Caco-2 (cell line): ENCODE measurements at regions not wholly inside any gene's neighbourhood (a gene's known extent, or its start where the extent isn't known, plus 50 kb on each side); places are given as distances from the start of the nearest gene placed in this dataset.

Source experiments
- BruUV-seq: library from RNA; stranded (reverse); fragments of 400-500 nt; replicated peaks from 2 replicates; lab custom pipeline; 2021; lab: Mats Ljungman, UMichigan
- CTCF ChIA-PET: fragments of 300-600 bp; sonication (Branson Sonifier 250); formaldehyde crosslinking; loops from one replicate; lab custom pipeline; 2022; ENCODE audit warnings: antibody characterized with exemption; lab: Charles Lee
- POLR2A ChIA-PET: fragments of 300-600 bp; sonication (Branson Sonifier 250); formaldehyde crosslinking; loops from one replicate; lab custom pipeline; 2022; ENCODE audit warnings: antibody characterized with exemption; lab: Charles Lee
- DNase-seq, 2 experiments: peaks; one replicate each; pipeline versions ENCODE4 v3.0.0 to v3.0.0-alpha.2; 2020 to 2022
- H3K27me3 ChIP-seq: replicated peaks from 2 replicates; pipeline ENCODE4 v1.6.0; 2011; ENCODE audit warnings: low read length; ENCODE audit not compliant: control insufficient read depth, insufficient read depth
- H3K36me3 ChIP-seq: 2 replicates; pipeline ENCODE4 v1.5.1; 2011; ENCODE audit warnings: low read length; ENCODE audit not compliant: control insufficient read depth, insufficient read depth
- H3K4me1 ChIP-seq: fragments of 250-450 bp; sonication (Bioruptor Pico); 2 replicates; pipeline ENCODE4 v1.5.1; 2020; ENCODE audit warnings: mild to moderate bottlenecking
- H3K4me3 ChIP-seq: 2 replicates; pipeline ENCODE4 v1.5.1; 2011; ENCODE audit warnings: low read depth, mild to moderate bottlenecking, control low read depth, low read length
- H3K9me3 ChIP-seq: fragments of 250-450 bp; sonication (Bioruptor Pico); 2 replicates; pipeline ENCODE4 v1.5.1; 2020; ENCODE audit warnings: mild to moderate bottlenecking, moderate library complexity
- H3K27ac Mint-ChIP-seq: one replicate; pipeline ENCODE4 v1.8.0; 2022; ENCODE audit warnings: mixed read lengths; ENCODE audit not compliant: unreplicated experiment
- H3K27me3 Mint-ChIP-seq: one replicate; pipeline ENCODE4 v1.8.0; 2022; ENCODE audit warnings: mixed read lengths; ENCODE audit not compliant: insufficient read depth, unreplicated experiment
- H3K36me3 Mint-ChIP-seq: one replicate; pipeline ENCODE4 v1.8.0; 2022; ENCODE audit warnings: mild to moderate bottlenecking, mixed read lengths; ENCODE audit not compliant: insufficient read depth, unreplicated experiment
- H3K4me1 Mint-ChIP-seq: one replicate; pipeline ENCODE4 v1.8.0; 2022; ENCODE audit warnings: low read depth, mixed read lengths; ENCODE audit not compliant: unreplicated experiment
- H3K4me3 Mint-ChIP-seq: one replicate; pipeline ENCODE4 v1.8.0; 2022; ENCODE audit warnings: mild to moderate bottlenecking, moderate library complexity, mixed read lengths; ENCODE audit not compliant: unreplicated experiment
- H3K9me3 Mint-ChIP-seq: one replicate; pipeline ENCODE4 v1.8.0; 2022; ENCODE audit warnings: mixed read lengths; ENCODE audit not compliant: unreplicated experiment
- intact Hi-C: fragments of 100-400 bp; cut with micrococcal nuclease; formaldehyde crosslinking; loops from one replicate; pipeline ENCODE4 v1.10.0; 2022; ENCODE audit not compliant: unreplicated experiment
- TF ChIP-seq, protein P1 (sequence below), 2 experiments: fragments of 200-600 bp in 1 of 2; IDR thresholded peaks; 1 replicate in 1 of 2; 2 replicates in 1 of 2; pipeline versions ENCODE4 v1.5.1 to v1.8.0; 2011 to 2022; ENCODE audit warnings: antibody characterized with exemption in 1 of 2, control low read depth in 1 of 2, inconsistent platforms in 1 of 2, low read depth in 1 of 2, low read length in 1 of 2, mild to moderate bottlenecking in 1 of 2, moderate library complexity in 1 of 2; ENCODE audit not compliant: insufficient read depth in 1 of 2, severe bottlenecking in 1 of 2, unreplicated experiment in 1 of 2

DNA sequence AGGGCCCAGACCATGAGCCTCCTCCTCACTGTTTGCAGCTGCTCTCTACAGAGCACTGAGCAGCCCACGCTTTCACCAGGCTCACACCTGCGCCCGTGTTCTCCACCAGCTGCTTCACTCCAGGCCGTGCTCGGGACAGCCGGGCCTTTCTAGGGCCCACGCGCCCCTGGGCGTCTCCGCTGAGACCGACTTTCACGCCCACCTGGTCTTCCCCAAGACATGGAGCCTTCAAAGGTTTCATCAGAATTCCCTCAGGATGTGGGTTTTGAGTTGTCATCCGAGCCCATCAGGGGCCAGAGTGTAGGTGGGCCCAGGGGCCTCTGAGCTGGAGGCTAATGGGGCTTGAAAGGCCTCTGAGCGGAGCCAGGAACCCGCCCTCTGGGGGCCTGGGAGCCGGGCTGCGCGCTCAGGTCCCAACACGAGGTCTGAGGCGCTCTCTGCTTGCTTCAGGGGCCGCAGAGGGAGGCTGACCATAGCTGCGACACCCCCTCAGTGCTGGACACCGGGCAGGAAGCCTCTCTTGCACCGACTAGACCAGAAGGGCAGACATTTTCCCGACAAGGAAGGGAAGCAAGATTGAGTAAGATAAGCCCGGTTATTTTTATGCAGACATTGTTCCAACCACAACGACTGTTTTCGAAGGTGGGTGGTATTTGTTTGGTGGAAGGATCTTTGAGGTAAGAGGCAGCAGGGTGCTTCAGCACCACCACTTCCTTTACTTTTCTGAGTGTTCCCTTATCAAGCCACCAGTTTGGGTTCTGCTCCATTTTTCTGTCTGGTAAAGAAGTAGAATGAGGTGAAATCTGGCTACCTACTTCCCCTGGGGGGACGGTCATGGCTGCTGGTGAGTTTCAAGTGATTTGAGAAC is 125.0 kb upstream of the FUT8 start:
- Histone ChIP-seq H3K4me1 (peaks cover 7% of the 10 kb centered on the region; the same call in 1 of the 2 replicates), H3K36me3 (no peaks in the 10 kb centered on the region), H3K4me3 (no peak overlapping the region), H3K9me3 (no peaks in the 10 kb centered on the region), H3K27me3 (no peaks in the 10 kb centered on the region)
- POLR2A ChIA-PET: no interaction called here
- TF ChIP-seq, protein P1, sequence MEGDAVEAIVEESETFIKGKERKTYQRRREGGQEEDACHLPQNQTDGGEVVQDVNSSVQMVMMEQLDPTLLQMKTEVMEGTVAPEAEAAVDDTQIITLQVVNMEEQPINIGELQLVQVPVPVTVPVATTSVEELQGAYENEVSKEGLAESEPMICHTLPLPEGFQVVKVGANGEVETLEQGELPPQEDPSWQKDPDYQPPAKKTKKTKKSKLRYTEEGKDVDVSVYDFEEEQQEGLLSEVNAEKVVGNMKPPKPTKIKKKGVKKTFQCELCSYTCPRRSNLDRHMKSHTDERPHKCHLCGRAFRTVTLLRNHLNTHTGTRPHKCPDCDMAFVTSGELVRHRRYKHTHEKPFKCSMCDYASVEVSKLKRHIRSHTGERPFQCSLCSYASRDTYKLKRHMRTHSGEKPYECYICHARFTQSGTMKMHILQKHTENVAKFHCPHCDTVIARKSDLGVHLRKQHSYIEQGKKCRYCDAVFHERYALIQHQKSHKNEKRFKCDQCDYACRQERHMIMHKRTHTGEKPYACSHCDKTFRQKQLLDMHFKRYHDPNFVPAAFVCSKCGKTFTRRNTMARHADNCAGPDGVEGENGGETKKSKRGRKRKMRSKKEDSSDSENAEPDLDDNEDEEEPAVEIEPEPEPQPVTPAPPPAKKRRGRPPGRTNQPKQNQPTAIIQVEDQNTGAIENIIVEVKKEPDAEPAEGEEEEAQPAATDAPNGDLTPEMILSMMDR (IDR thresholded peaks at IDR 0.05; ENCODE audit: insufficient read depth in 1 of 2, low read depth in 1 of 2, low read length in 1 of 2, severe bottlenecking in 1 of 2, unreplicated experiment in 1 of 2): no peak
- BruUV-seq: no TSS peak
- Mint-ChIP-seq H3K9me3 (no peaks in the 10 kb centered on the region), H3K27ac (no peak overlapping the region), H3K27me3 (no peaks in the 10 kb centered on the region), H3K4me3 (no peak overlapping the region), H3K36me3 (no peaks in the 10 kb centered on the region), H3K4me1 (peaks cover 16% of the 10 kb centered on the region)
- intact Hi-C loops: loop anchor here (2.0 to 5.0 kb wide), 2 partner anchors 61 to 125 kb away; partner anchors contain the start of gene FUT8
- CTCF ChIA-PET: interaction anchor here (1.5 kb wide), 1 partner anchor 125 kb away, joined by 28 read pairs; the partner anchor contains the start of gene FUT8
- no peak for DNase-seq

DNA sequence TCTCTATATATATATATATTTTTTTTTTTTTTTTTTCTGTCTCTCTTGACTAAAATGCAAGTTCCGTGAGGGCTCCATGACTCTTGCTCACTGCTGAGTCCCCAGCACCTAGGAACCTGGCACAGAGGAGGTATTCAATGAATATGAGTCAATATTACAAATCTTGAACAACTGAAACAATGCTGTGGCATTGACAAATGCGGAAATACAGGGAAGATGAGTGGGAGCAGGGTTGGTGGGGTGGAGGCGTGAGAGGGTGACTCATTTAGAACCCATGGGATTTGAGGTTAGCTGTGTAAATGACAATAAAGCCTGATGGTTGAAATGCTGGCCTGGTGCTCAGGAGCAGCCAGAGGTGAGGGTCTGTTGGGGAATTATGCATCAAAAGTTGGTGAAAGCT is 121.7 kb upstream of the FUT8 start:
- Mint-ChIP-seq H3K4me1 (peaks cover 16% of the 10 kb centered on the region), H3K4me3 (no peak overlapping the region), H3K27me3 (no peaks in the 10 kb centered on the region), H3K9me3 (no peaks in the 10 kb centered on the region), H3K36me3 (no peaks in the 10 kb centered on the region), H3K27ac (peak overlapping the region; percentile 37)
- POLR2A ChIA-PET: no interaction called here
- Histone ChIP-seq H3K36me3 (no peaks in the 10 kb centered on the region), H3K27me3 (no peaks in the 10 kb centered on the region), H3K4me3 (no peak overlapping the region), H3K4me1 (peaks cover 7% of the 10 kb centered on the region; the same call in 1 of the 2 replicates), H3K9me3 (no peaks in the 10 kb centered on the region)
- TF ChIP-seq, protein P1 (IDR thresholded peaks at IDR 0.05; ENCODE audit: insufficient read depth in 1 of 2, low read depth in 1 of 2, low read length in 1 of 2, severe bottlenecking in 1 of 2, unreplicated experiment in 1 of 2): no peak
- no TSS peak for BruUV-seq
- CTCF ChIA-PET: no interaction called here
- intact Hi-C loops: no loop called here
- no peak for DNase-seq

DNA sequence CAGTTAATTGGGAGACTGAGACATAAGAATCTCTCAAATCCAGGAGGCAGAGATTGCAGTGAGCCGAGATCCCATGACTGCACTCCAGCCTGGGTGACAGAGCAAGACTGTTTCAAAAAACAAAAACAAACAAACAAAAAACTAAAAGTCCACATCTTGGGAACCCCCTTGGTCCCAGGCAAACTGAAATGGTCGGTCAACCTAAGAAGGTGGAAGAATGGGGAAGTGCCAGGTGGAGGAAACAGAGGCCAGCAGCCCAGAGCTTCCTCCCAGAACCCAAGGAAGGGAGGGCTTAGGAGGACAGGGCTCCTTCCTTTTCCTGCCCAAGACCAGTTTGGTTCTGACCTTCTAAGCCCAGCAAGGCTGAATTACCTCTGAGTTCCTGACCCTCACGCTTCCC is 121.0 kb upstream of the FUT8 start:
- peaks cover 16% of the 10 kb centered on the region for H3K4me1 Mint-ChIP-seq
- POLR2A ChIA-PET: no interaction called here
- no peaks in the 10 kb centered on the region for H3K36me3 Mint-ChIP-seq
- BruUV-seq: no TSS peak
- Histone ChIP-seq H3K36me3 (no peaks in the 10 kb centered on the region), H3K4me3 (no peak overlapping the region), H3K9me3 (no peaks in the 10 kb centered on the region), H3K27me3 (no peaks in the 10 kb centered on the region), H3K4me1 (peaks cover 8% of the 10 kb centered on the region; the same call in 1 of the 2 replicates)
- intact Hi-C loops: no loop called here
- CTCF ChIA-PET: no interaction called here
- DNase-seq: no peak
- no peaks in the 10 kb centered on the region for H3K9me3 Mint-ChIP-seq
- no peak overlapping the region for H3K4me3 Mint-ChIP-seq
- H3K27me3 Mint-ChIP-seq: no peaks in the 10 kb centered on the region
- TF ChIP-seq, protein P1 (IDR thresholded peaks at IDR 0.05; ENCODE audit: insufficient read depth in 1 of 2, low read depth in 1 of 2, low read length in 1 of 2, severe bottlenecking in 1 of 2, unreplicated experiment in 1 of 2): no peak
- H3K27ac Mint-ChIP-seq: no peak overlapping the region
